SK-N-SH (cell line): ENCODE measurements at regions not wholly inside any gene's neighbourhood (a gene's known extent, or its start where the extent isn't known, plus 50 kb on each side); places are given as distances from the start of the nearest gene placed in this dataset.

Experiments used
- EZH2phosphoT487 ChIP-seq: fragments of 200-600 bp; sonication (generic); IDR thresholded peaks from 2 replicates; pipeline ENCODE4 v1.6.1; 2017; ENCODE audit warnings: low read depth, mixed run types, mild to moderate bottlenecking, antibody characterized with exemption, moderate library complexity, borderline replicate concordance
- MXI1 ChIP-seq: IDR thresholded peaks from 2 replicates; pipeline ENCODE4 v1.6.1; 2012; ENCODE audit warnings: mild to moderate bottlenecking, low read depth, low read length, improper control_type of control experiment
- POLR2AphosphoS5 ChIP-seq: IDR thresholded peaks from 2 replicates; pipeline ENCODE4 v1.6.1; 2012; ENCODE audit warnings: low read depth, low read length
- RCOR1 ChIP-seq: fragments of 150-350 bp; IDR thresholded peaks from 2 replicates; pipeline ENCODE4 v1.6.1; 2017; ENCODE audit warnings: antibody characterized with exemption, low read length
- TCF12 ChIP-seq: IDR thresholded peaks from 2 replicates; pipeline ENCODE4 v1.4.0; 2012
- YY1 ChIP-seq: IDR thresholded peaks from 2 replicates; pipeline ENCODE4 v1.4.0; 2012; ENCODE audit warnings: low read depth, mild to moderate bottlenecking
- TF ChIP-seq, protein P1 (sequence below): IDR thresholded peaks from 2 replicates; pipeline ENCODE4 v1.6.1; 2012; ENCODE audit warnings: mild to moderate bottlenecking, low read depth, low read length, moderate library complexity
- TF ChIP-seq, protein P2 (sequence below): fragments of 200-600 bp; sonication (generic); IDR thresholded peaks from 2 replicates; pipeline ENCODE4 v1.6.1; 2017; ENCODE audit warnings: antibody characterized with exemption, mild to moderate bottlenecking, moderate library complexity

DNA sequence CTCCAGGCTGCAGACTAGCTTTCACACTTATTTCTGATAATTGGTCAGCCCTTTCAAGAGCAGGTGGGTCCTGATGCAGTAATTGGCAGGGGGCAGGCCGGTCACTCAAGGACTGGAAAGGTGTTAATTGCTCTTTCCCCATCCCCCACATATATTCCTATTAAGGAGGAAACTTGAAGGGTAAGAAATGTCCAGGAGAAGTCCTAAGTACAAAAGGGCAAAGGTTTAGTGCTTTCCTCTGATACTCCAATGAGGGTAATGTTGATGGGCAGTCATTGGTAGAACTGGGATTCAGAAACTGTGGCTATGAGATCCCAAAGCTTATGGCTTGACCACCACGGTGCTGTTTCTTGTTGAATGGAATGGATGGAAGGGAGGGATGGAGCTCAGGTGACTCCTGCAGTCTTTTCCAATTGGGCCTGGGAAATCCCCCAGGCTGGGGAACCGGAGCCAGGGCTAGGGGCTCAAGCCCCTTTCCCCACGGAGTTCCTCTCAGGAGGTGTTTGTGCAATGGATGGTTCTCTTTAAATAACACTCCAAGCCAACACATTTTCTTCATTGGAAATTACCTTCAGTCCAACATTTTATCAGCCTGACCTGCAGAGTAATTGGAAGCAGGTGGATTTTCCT is 103.2 kb upstream of the ALDH1B1 start:
- TF ChIP-seq YY1 (no peak), POLR2AphosphoS5 (no peak), TCF12 (no peak), EZH2phosphoT487 (no peak), MXI1 (no peak), RCOR1 (no peak)
- TF ChIP-seq, protein P1, sequence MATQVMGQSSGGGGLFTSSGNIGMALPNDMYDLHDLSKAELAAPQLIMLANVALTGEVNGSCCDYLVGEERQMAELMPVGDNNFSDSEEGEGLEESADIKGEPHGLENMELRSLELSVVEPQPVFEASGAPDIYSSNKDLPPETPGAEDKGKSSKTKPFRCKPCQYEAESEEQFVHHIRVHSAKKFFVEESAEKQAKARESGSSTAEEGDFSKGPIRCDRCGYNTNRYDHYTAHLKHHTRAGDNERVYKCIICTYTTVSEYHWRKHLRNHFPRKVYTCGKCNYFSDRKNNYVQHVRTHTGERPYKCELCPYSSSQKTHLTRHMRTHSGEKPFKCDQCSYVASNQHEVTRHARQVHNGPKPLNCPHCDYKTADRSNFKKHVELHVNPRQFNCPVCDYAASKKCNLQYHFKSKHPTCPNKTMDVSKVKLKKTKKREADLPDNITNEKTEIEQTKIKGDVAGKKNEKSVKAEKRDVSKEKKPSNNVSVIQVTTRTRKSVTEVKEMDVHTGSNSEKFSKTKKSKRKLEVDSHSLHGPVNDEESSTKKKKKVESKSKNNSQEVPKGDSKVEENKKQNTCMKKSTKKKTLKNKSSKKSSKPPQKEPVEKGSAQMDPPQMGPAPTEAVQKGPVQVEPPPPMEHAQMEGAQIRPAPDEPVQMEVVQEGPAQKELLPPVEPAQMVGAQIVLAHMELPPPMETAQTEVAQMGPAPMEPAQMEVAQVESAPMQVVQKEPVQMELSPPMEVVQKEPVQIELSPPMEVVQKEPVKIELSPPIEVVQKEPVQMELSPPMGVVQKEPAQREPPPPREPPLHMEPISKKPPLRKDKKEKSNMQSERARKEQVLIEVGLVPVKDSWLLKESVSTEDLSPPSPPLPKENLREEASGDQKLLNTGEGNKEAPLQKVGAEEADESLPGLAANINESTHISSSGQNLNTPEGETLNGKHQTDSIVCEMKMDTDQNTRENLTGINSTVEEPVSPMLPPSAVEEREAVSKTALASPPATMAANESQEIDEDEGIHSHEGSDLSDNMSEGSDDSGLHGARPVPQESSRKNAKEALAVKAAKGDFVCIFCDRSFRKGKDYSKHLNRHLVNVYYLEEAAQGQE, result no peak
- TF ChIP-seq, protein P2, sequence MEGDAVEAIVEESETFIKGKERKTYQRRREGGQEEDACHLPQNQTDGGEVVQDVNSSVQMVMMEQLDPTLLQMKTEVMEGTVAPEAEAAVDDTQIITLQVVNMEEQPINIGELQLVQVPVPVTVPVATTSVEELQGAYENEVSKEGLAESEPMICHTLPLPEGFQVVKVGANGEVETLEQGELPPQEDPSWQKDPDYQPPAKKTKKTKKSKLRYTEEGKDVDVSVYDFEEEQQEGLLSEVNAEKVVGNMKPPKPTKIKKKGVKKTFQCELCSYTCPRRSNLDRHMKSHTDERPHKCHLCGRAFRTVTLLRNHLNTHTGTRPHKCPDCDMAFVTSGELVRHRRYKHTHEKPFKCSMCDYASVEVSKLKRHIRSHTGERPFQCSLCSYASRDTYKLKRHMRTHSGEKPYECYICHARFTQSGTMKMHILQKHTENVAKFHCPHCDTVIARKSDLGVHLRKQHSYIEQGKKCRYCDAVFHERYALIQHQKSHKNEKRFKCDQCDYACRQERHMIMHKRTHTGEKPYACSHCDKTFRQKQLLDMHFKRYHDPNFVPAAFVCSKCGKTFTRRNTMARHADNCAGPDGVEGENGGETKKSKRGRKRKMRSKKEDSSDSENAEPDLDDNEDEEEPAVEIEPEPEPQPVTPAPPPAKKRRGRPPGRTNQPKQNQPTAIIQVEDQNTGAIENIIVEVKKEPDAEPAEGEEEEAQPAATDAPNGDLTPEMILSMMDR, result no peak
